BE2C (cell line): ENCODE measurements at regions not wholly inside any gene's neighbourhood (a gene's known extent, or its start where the extent isn't known, plus 50 kb on each side); places are given as distances from the start of the nearest gene placed in this dataset.

Experiments
- DNase-seq: peaks from one replicate; pipeline ENCODE4 v3.0.0-alpha.2; 2020
- H3K27me3 ChIP-seq: fragments of 250-450 bp; sonication (Bioruptor Pico); 2 replicates; pipeline ENCODE4 v1.5.1; 2020; ENCODE audit warnings: mild to moderate bottlenecking
- H3K36me3 ChIP-seq: fragments of 250-450 bp; sonication (Bioruptor Pico); 2 replicates; pipeline ENCODE4 v1.5.1; 2020; ENCODE audit warnings: mild to moderate bottlenecking
- H3K4me1 ChIP-seq: fragments of 250-450 bp; sonication (Bioruptor Pico); 2 replicates; pipeline ENCODE4 v1.5.1; 2020
- H3K4me3 ChIP-seq: 2 replicates; pipeline ENCODE4 v1.5.1; 2011; ENCODE audit warnings: low read depth, low read length
- H3K9me3 ChIP-seq: fragments of 250-450 bp; sonication (Bioruptor Pico); 2 replicates; pipeline ENCODE4 v1.5.1; 2020
- CTCF ChIP-seq: IDR thresholded peaks from 2 replicates; pipeline ENCODE4 v1.5.1; 2012; ENCODE audit warnings: mild to moderate bottlenecking, low read depth, low read length

GRCh38 chr2:13003500-13003899, 286.8 kb downstream of the TRIB2 start:
- DNase-seq, result no peak
- Histone ChIP-seq H3K36me3 (no peaks in the 10 kb centered on the region), H3K9me3 (no peaks in the 10 kb centered on the region), H3K4me1 (peaks cover 31% of the 10 kb centered on the region), H3K4me3 (no peak overlapping the region), H3K27me3 (no peaks in the 10 kb centered on the region)
- TF ChIP-seq CTCF, result no peak

- no peak for TF ChIP-seq CTCF
- H3K4me3 ChIP-seq, result no peak overlapping the region
- no peaks in the 10 kb centered on the region for H3K36me3 ChIP-seq
- DNase-seq, result no peak
- H3K27me3 ChIP-seq, result no peaks in the 10 kb centered on the region
- H3K4me1 ChIP-seq, result peaks cover 31% of the 10 kb centered on the region
- H3K9me3 ChIP-seq, result no peaks in the 10 kb centered on the region
These were observed 288.3 kb downstream of the TRIB2 start for GRCh38 chr2:13005048-13005447.

GRCh38 chr2:13005761-13006335, 289.1 kb downstream of the TRIB2 start:
- H3K4me3 ChIP-seq, result no peak overlapping the region
- DNase-seq, result peak; percentile 19
- no peak for TF ChIP-seq CTCF

GRCh38 chr2:13006426-13006825, 289.7 kb downstream of the TRIB2 start:
- H3K4me1 ChIP-seq, result peaks cover 24% of the 10 kb centered on the region
- H3K9me3 ChIP-seq, result no peaks in the 10 kb centered on the region
- TF ChIP-seq CTCF, result no peak
- H3K4me3 ChIP-seq, result peak overlapping the region; percentile 42
- no peaks in the 10 kb centered on the region for H3K36me3 ChIP-seq
- no peaks in the 10 kb centered on the region for H3K27me3 ChIP-seq
- DNase-seq, result peak; percentile 28

More at GRCh38 chr2:13005761-13006335, 289.1 kb downstream of the TRIB2 start:
- no peaks in the 10 kb centered on the region for H3K27me3 ChIP-seq
- peaks cover 27% of the 10 kb centered on the region for H3K4me1 ChIP-seq
- H3K36me3 ChIP-seq, result no peaks in the 10 kb centered on the region
- H3K9me3 ChIP-seq, result no peaks in the 10 kb centered on the region

GRCh38 chr2:13006829-13007717, 290.3 kb downstream of the TRIB2 start:
- Histone ChIP-seq H3K4me3 (peak overlapping the region; percentile 42), H3K27me3 (no peaks in the 10 kb centered on the region), H3K36me3 (no peaks in the 10 kb centered on the region), H3K9me3 (no peaks in the 10 kb centered on the region), H3K4me1 (peaks cover 24% of the 10 kb centered on the region)
- peak; percentile 79 for DNase-seq
- peak; percentile 87 for TF ChIP-seq CTCF
